ENCODE measurements at regions not wholly inside any gene's neighbourhood (a gene's known extent, or its start where the extent isn't known, plus 50 kb on each side); places are given as distances from the start of the nearest gene placed in this dataset.
"Not testable (repeated sequence)": the region's sequence is repeated elsewhere in the genome, so short reads cannot be mapped to it uniquely, and the experiment has no call there.

GRCh38 chr10:33481184-33481583 lies 146.7 kb upstream of the NRP1 start:
- H3K27me3 ChIP-seq (ENCODE audit: control insufficient read depth, insufficient read depth, low read length), result no peaks in the 10 kb centered on the region
- H3K4me1 ChIP-seq (ENCODE audit: control insufficient read depth, insufficient read depth, low read length), result no peaks in the 10 kb centered on the region
- H3K4me3 ChIP-seq (ENCODE audit: low read depth, low read length), result no peak overlapping the region
- no peaks in the 10 kb centered on the region for H3K9me3 ChIP-seq (ENCODE audit: control insufficient read depth, insufficient read depth, low read length)
- no peaks in the 10 kb centered on the region for H3K36me3 ChIP-seq (ENCODE audit: control insufficient read depth, insufficient read depth, low read length)
- DNase-seq (ENCODE audit: low read depth in 4 of 6, low spot score in 6 of 6), result no peak
- no CpG with 5 or more reads among the region's 1 CpG for WGBS (ENCODE audit: insufficient coverage)
- no peak overlapping the region for H3K27ac ChIP-seq (ENCODE audit: low read depth, low read length)

DNA sequence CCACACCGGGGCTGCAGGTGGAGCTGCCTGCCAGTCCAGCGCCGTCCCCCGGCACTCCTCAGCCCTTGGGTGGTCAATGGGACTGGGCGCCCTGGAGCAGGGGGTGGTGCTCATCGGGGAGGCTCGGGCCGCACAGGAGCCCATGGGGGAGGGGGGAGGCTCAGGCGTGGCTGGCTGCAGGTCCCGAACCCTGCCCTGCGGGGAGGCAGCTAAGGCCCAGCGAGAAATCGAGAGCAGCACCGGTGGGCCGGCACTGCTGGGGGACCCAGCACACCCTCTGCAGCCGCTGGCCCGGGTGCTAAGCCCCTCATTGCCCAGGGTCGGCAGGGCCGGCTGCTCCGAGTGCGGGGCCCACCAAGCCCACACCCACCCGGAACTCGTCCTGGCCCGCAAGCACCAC lies 145.9 kb upstream of the NRP1 start:
- not testable (repeated sequence) for H3K36me3 ChIP-seq (ENCODE audit: control insufficient read depth, insufficient read depth, low read length); H3K27me3 ChIP-seq (ENCODE audit: control insufficient read depth, insufficient read depth, low read length); H3K9me3 ChIP-seq (ENCODE audit: control insufficient read depth, insufficient read depth, low read length); H3K4me1 ChIP-seq (ENCODE audit: control insufficient read depth, insufficient read depth, low read length); DNase-seq (ENCODE audit: low read depth in 4 of 6, low spot score in 6 of 6); H3K4me3 ChIP-seq (ENCODE audit: low read depth, low read length); H3K27ac ChIP-seq (ENCODE audit: low read depth, low read length)
- 99% methylated on average over 22 of the region's 24 CpGs for WGBS (ENCODE audit: insufficient coverage)

DNA sequence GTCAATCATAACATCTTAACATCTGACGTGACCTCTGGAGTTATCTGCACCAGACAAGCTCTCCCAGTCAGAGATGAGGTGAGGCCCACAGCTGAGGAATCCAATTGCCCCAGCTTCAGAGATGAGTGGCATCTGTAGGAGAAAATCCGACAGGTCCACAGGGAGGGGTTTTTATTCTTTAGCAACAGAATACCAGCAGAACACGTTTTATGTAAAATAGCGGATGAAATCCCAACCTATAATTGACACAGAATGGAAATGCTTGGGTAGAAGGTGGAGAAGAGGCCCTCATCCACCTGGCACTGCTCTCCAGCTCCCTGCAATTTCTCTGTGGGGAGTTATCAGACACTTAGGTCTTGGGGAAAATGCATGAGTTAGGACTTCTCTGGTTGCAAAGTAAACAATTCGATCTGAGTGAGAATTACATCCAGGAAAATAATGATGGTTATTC lies 144.2 kb upstream of the NRP1 start:
- no peak overlapping the region for H3K27ac ChIP-seq (ENCODE audit: low read depth, low read length)
- no peaks in the 10 kb centered on the region for H3K4me1 ChIP-seq (ENCODE audit: control insufficient read depth, insufficient read depth, low read length)
- H3K9me3 ChIP-seq (ENCODE audit: control insufficient read depth, insufficient read depth, low read length), result no peaks in the 10 kb centered on the region
- no peaks in the 10 kb centered on the region for H3K27me3 ChIP-seq (ENCODE audit: control insufficient read depth, insufficient read depth, low read length)
- H3K36me3 ChIP-seq (ENCODE audit: control insufficient read depth, insufficient read depth, low read length), result no peaks in the 10 kb centered on the region
- no CpG with 5 or more reads among the region's 5 CpGs for whole genome bisulfite sequencing (ENCODE audit: insufficient coverage)
- DNase-seq (ENCODE audit: low read depth in 4 of 6, low spot score in 6 of 6), result no peak
- H3K4me3 ChIP-seq (ENCODE audit: low read depth, low read length), result no peak overlapping the region

- Histone ChIP-seq H3K27ac (ENCODE audit: low read depth, low read length) (no peak overlapping the region), H3K4me3 (ENCODE audit: low read depth, low read length) (no peak overlapping the region), H3K27me3 (ENCODE audit: control insufficient read depth, insufficient read depth, low read length) (no peaks in the 10 kb centered on the region), H3K9me3 (ENCODE audit: control insufficient read depth, insufficient read depth, low read length) (no peaks in the 10 kb centered on the region), H3K4me1 (ENCODE audit: control insufficient read depth, insufficient read depth, low read length) (no peaks in the 10 kb centered on the region), H3K36me3 (ENCODE audit: control insufficient read depth, insufficient read depth, low read length) (no peaks in the 10 kb centered on the region)
- WGBS (ENCODE audit: insufficient coverage), result no CpG with 5 or more reads among the region's 5 CpGs
- no peak for DNase-seq (ENCODE audit: low read depth in 4 of 6, low spot score in 6 of 6)
Measured at GRCh38 chr10:33478089-33478674, 143.7 kb upstream of the NRP1 start.

DNA sequence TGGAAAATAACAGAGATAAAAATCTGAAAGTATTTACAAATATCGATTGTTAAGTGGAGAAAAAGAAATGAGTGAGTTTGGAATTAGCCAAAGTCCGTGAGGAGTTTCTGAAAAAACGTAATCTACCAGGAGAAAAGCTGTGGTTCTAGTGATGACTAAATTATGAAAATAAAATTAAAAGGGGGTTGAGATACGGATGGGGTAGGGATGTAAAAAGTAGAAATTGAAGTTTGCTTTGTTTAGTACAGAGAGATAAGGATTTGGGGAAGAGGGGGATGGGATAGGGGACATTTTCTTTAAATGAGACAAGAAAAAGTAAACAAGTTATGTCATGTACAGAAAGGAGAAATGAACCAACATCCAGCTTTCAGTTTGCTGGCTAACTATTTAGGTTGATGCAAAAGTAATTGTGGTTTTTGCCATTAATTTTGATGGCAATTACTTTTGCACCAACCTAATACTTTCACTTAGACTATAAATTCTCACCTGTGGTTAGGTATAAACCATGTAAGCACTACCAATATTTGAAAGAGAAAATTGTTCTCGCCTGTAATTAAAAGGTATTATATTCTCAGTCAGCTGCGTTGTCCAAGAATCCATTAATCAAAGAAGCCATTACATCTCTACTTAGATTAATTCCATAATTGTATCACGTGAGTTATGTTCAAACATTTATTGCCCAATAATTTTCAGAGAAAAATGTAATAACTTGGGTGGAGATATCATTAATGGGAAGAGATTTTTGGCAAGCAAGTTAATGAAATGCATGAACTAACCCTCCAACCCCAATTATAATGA lies 143.0 kb upstream of the NRP1 start:
- H3K36me3 ChIP-seq (ENCODE audit: control insufficient read depth, insufficient read depth, low read length), result no peaks in the 10 kb centered on the region
- WGBS (ENCODE audit: insufficient coverage), result 88% methylated on average over 4 of the region's 7 CpGs
- H3K4me1 ChIP-seq (ENCODE audit: control insufficient read depth, insufficient read depth, low read length), result no peaks in the 10 kb centered on the region
- no peaks in the 10 kb centered on the region for H3K9me3 ChIP-seq (ENCODE audit: control insufficient read depth, insufficient read depth, low read length)
- DNase-seq (ENCODE audit: low read depth in 4 of 6, low spot score in 6 of 6), result peak in 1 of 6 donors; percentile 31
- H3K27ac ChIP-seq (ENCODE audit: low read depth, low read length), result no peak overlapping the region
- H3K4me3 ChIP-seq (ENCODE audit: low read depth, low read length), result no peak overlapping the region
- no peaks in the 10 kb centered on the region for H3K27me3 ChIP-seq (ENCODE audit: control insufficient read depth, insufficient read depth, low read length)

- peak in 1 of 6 donors; percentile 56 for DNase-seq (ENCODE audit: low read depth in 4 of 6, low spot score in 6 of 6)
- H3K4me1 ChIP-seq (ENCODE audit: control insufficient read depth, insufficient read depth, low read length), result no peaks in the 10 kb centered on the region
- 91% methylated on average over 9 of the region's 13 CpGs for WGBS (ENCODE audit: insufficient coverage)
- H3K9me3 ChIP-seq (ENCODE audit: control insufficient read depth, insufficient read depth, low read length), result no peaks in the 10 kb centered on the region
- no peak overlapping the region for H3K4me3 ChIP-seq (ENCODE audit: low read depth, low read length)
- no peaks in the 10 kb centered on the region for H3K27me3 ChIP-seq (ENCODE audit: control insufficient read depth, insufficient read depth, low read length)
- H3K36me3 ChIP-seq (ENCODE audit: control insufficient read depth, insufficient read depth, low read length), result no peaks in the 10 kb centered on the region
- H3K27ac ChIP-seq (ENCODE audit: low read depth, low read length), result no peak overlapping the region
Measured at GRCh38 chr10:33476757-33477273, 142.3 kb upstream of the NRP1 start.

DNA sequence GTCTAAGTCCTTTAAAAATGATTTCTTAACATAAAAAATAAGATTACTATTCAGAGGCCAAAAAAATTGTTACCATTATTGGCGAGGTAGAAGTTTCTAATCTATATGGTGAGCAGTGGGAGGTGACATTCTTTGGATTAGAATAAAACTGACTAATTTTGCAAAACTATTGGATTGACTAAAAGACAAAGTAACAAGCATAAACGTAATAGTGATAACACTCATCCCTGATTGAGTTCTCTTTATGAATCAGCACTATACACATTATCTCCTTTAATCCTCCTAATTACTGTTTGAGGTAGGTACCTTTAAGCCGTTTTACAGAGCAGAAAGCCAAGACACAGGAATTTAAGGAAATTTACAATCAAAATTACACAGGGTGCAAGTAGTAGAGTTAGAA lies 139.2 kb upstream of the NRP1 start:
- WGBS (ENCODE audit: insufficient coverage), result no CpG with 5 or more reads among the region's 3 CpGs
- H3K36me3 ChIP-seq (ENCODE audit: control insufficient read depth, insufficient read depth, low read length), result no peaks in the 10 kb centered on the region
- no peak for DNase-seq (ENCODE audit: low read depth in 4 of 6, low spot score in 6 of 6)
- H3K9me3 ChIP-seq (ENCODE audit: control insufficient read depth, insufficient read depth, low read length), result no peaks in the 10 kb centered on the region
- H3K4me3 ChIP-seq (ENCODE audit: low read depth, low read length), result no peak overlapping the region
- H3K27me3 ChIP-seq (ENCODE audit: control insufficient read depth, insufficient read depth, low read length), result no peaks in the 10 kb centered on the region
- H3K27ac ChIP-seq (ENCODE audit: low read depth, low read length), result no peak overlapping the region
- H3K4me1 ChIP-seq (ENCODE audit: control insufficient read depth, insufficient read depth, low read length), result no peaks in the 10 kb centered on the region

GRCh38 chr10:33468006-33468405 lies 133.5 kb upstream of the NRP1 start:
- not testable (repeated sequence) for H3K9me3 ChIP-seq (ENCODE audit: control insufficient read depth, insufficient read depth, low read length); H3K4me1 ChIP-seq (ENCODE audit: control insufficient read depth, insufficient read depth, low read length); H3K27ac ChIP-seq (ENCODE audit: low read depth, low read length); H3K36me3 ChIP-seq (ENCODE audit: control insufficient read depth, insufficient read depth, low read length); DNase-seq (ENCODE audit: low read depth in 4 of 6, low spot score in 6 of 6); H3K27me3 ChIP-seq (ENCODE audit: control insufficient read depth, insufficient read depth, low read length); H3K4me3 ChIP-seq (ENCODE audit: low read depth, low read length)
- 97% methylated on average over 5 of the region's 28 CpGs for WGBS (ENCODE audit: insufficient coverage)

DNA sequence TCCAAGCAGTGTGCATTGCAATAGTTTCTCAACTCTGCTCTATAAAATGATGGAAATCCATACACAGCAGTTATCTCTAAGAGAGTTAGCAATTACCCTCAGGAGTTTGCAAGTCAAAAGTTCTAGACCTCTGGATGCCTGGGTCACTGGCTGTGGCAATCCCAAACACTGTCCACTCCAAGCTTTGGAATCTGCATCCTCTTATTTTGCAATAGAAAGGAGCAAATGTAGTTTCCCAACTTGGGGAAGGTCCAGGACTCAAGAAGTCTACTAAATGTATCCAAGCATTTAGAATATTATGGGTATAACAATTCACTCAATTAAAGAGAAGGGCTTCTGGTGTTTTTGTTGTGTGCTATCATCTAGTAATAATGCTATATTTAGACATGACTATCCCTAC lies 131.3 kb upstream of the NRP1 start:
- Histone ChIP-seq H3K4me3 (ENCODE audit: low read depth, low read length) (no peak overlapping the region), H3K9me3 (ENCODE audit: control insufficient read depth, insufficient read depth, low read length) (no peaks in the 10 kb centered on the region), H3K27ac (ENCODE audit: low read depth, low read length) (no peak overlapping the region), H3K27me3 (ENCODE audit: control insufficient read depth, insufficient read depth, low read length) (no peaks in the 10 kb centered on the region), H3K36me3 (ENCODE audit: control insufficient read depth, insufficient read depth, low read length) (no peaks in the 10 kb centered on the region), H3K4me1 (ENCODE audit: control insufficient read depth, insufficient read depth, low read length) (no peaks in the 10 kb centered on the region)
- no peak for DNase-seq (ENCODE audit: low read depth in 4 of 6, low spot score in 6 of 6)

DNA sequence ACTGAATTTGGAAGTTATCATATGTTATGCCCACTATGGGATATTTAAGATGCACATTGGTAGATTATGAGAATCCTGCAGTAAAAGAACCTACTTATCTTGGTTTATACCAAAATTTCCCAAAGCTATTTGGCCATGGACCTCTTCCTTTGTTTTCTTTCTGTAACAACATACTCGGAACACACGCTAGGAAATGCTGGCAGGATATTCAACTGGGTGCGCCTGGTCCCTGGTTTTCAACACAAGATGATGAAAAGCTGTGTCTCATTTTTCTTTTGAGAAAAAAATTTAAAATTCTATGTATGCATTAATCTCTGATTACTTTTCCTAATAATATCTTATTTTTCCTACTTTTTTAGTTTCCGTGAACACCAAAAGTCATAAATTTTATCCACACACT lies 128.5 kb upstream of the NRP1 start:
- Histone ChIP-seq H3K27ac (ENCODE audit: low read depth, low read length) (no peak overlapping the region), H3K36me3 (ENCODE audit: control insufficient read depth, insufficient read depth, low read length) (no peaks in the 10 kb centered on the region), H3K9me3 (ENCODE audit: control insufficient read depth, insufficient read depth, low read length) (no peaks in the 10 kb centered on the region), H3K27me3 (ENCODE audit: control insufficient read depth, insufficient read depth, low read length) (no peaks in the 10 kb centered on the region), H3K4me3 (ENCODE audit: low read depth, low read length) (no peak overlapping the region), H3K4me1 (ENCODE audit: control insufficient read depth, insufficient read depth, low read length) (no peaks in the 10 kb centered on the region)
- WGBS (ENCODE audit: insufficient coverage), result 100% methylated on average over 2 of the region's 4 CpGs
- DNase-seq (ENCODE audit: low read depth in 4 of 6, low spot score in 6 of 6), result no peak
